Activated CD4-positive, alpha-beta T cell treated with anti-CD3 and anti-CD28 coated beads, Interleukin-2, amount 10 ng/mL, durations not matched to agents 7 days and 5 days (primary cell): ENCODE measurements at regions not wholly inside any gene's neighbourhood (a gene's known extent, or its start where the extent isn't known, plus 50 kb on each side); places are given as distances from the start of the nearest gene placed in this dataset.

Experiments used
- CTCF ChIA-PET: fragments of 350-600 bp; sonication (Branson Sonifier 250); formaldehyde crosslinking; loops from one replicate; lab custom pipeline; 2021; ENCODE audit warnings: antibody characterized with exemption; lab: Charles Lee
- POLR2A ChIA-PET: fragments of 350-600 bp; sonication (Branson Sonifier 250); formaldehyde crosslinking; loops from one replicate; lab custom pipeline; 2021; ENCODE audit warnings: antibody characterized with exemption; lab: Charles Lee
- DNase-seq: peaks from one replicate; pipeline ENCODE4 v3.0.0-alpha.2; 2020
- H3K27ac Mint-ChIP-seq: one replicate; pipeline ENCODE4 v1.8.0; 2021; ENCODE audit warnings: mild to moderate bottlenecking, moderate library complexity, mixed read lengths
- H3K27me3 Mint-ChIP-seq: one replicate; pipeline ENCODE4 v1.8.0; 2021; ENCODE audit warnings: mixed read lengths
- H3K36me3 Mint-ChIP-seq: one replicate; pipeline ENCODE4 v1.8.0; 2021; ENCODE audit warnings: low read depth, mixed read lengths
- H3K4me1 Mint-ChIP-seq: one replicate; pipeline ENCODE4 v1.8.0; 2021; ENCODE audit warnings: mixed read lengths
- H3K4me3 Mint-ChIP-seq: one replicate; pipeline ENCODE4 v1.8.0; 2021; ENCODE audit warnings: mild to moderate bottlenecking, moderate library complexity, mixed read lengths
- H3K9me3 Mint-ChIP-seq: one replicate; pipeline ENCODE4 v1.8.0; 2021; ENCODE audit warnings: mixed read lengths

DNA sequence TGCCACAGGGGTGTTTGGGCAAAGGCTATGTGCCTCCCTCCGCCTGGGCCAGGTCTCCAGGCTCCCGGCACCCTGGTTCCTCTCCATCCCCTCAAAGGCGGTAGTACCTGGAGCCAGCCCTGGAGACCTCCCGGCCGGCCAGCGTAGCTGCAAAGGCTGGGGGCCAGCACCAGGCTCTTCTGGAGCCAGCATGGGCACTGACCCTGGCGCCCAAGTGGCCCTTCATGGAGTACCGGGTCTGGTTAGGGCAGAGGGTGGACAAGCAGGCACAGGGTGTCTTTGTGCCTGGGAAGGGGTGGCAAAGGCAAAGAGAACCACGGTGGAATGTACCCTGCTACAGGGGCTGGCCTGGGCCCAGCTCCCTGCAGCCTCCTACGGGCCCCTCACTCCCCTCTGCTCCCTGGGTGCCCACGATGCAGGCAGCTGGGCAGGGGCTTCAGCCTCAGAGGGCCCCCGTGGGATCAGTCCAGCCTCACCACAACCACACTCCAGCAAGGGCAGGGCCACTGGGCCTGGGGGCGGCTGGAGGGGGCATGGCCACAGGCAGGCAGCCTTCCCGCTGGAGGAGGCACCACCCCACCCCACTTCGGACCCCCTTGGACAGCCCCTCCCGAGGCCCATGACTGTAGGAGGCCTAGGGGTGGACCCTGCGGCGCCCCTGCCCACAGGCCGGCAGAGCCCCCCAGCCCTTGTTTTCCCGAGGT is 112.9 kb upstream of the NKX1-1 start:
- Mint-ChIP-seq H3K4me3 (no peak overlapping the region), H3K27me3 (peaks cover 18% of the 10 kb centered on the region), H3K9me3 (no peaks in the 10 kb centered on the region), H3K27ac (no peak overlapping the region), H3K36me3 (no peaks in the 10 kb centered on the region), H3K4me1 (peaks cover 4% of the 10 kb centered on the region)
- ChIA-PET POLR2A (no interaction called here), CTCF (no interaction called here)
- no peak for DNase-seq

DNA sequence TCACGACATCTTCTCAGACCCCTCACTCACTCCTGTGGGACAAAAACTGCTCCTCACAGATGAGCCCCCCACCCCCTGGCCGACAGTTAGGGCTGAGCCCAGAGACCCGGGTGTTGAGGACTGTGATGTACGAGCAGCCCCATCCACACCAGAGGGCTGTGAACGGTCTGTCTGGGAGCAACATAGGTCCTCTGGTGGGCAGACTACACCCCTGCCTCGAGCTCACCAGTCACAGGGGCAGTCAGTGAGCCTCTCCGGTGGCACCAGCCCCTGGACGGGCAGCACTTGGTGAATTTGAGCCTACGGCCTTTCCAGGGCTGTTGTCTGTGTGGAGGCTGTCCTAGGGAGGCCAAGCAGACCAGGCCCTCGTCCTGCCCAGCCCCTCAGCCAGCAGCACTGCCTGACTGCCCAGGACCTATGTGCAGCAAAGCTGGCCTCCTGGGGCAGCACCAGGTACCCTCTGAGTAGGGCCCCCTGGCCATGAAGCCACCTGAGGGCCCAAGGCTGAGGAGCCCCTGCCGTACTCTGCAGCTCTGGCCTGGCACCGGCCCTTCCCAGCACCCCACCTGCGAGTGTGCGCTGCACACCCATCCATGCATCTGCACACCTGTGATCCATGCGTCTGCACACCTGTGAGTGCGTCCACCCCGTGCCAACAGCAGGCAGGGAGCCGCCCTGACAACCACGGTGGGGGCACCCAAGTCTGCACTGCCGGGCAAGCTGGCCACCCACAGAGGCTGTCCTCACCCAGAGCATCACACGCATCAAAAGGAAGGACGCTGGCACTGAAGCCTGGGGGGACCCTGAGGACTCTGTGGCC is 111.6 kb upstream of the NKX1-1 start:
- H3K27me3 Mint-ChIP-seq: peaks cover 12% of the 10 kb centered on the region
- H3K4me1 Mint-ChIP-seq: peaks cover 4% of the 10 kb centered on the region
- CTCF ChIA-PET: interaction anchor here (0.5 kb wide), 1 partner anchor 822 kb away, joined by 5 read pairs; no protein-coding TSS in a partner anchor
- H3K4me3 Mint-ChIP-seq: no peak overlapping the region
- H3K9me3 Mint-ChIP-seq: no peaks in the 10 kb centered on the region
- POLR2A ChIA-PET: no interaction called here
- no peak overlapping the region for H3K27ac Mint-ChIP-seq
- H3K36me3 Mint-ChIP-seq: no peaks in the 10 kb centered on the region
- no peak for DNase-seq

DNA sequence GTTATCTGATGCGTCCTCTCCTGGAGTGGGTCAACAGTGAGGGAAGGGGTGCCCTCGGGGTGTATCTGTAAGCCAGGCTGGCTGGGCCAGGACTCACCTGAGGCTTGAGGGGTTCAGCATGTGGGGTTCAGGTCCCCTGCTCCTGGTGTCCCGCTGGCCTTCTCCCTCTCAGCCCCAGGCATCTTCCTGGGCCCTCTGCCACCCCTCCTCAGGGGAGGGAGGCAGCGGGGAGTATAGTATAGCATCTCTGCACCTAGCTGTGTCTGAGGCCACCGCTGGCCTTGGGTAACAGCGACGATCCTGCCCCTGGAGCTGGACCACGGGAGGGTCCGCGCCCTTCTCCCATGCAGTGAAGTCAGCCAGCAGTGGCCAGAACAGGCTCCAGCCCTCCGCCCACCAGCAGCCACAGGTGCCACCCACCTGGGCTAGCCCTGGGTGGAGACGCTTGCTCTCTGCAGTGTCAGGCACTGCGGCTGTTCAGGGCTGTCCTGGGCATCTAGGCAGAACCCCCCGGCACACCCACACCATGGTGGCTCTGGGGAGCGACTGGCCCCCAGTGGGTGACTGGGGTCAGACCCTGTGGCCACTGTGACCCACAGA is 110.7 kb upstream of the NKX1-1 start:
- Mint-ChIP-seq H3K36me3 (no peaks in the 10 kb centered on the region), H3K4me1 (peaks cover 4% of the 10 kb centered on the region), H3K9me3 (no peaks in the 10 kb centered on the region), H3K27ac (no peak overlapping the region), H3K27me3 (peaks cover 8% of the 10 kb centered on the region), H3K4me3 (no peak overlapping the region)
- ChIA-PET CTCF (interaction anchor here (1.1 kb wide), 1 partner anchor 386 kb away, joined by 3 read pairs; no protein-coding TSS in a partner anchor), POLR2A (no interaction called here)
- DNase-seq: no peak

DNA sequence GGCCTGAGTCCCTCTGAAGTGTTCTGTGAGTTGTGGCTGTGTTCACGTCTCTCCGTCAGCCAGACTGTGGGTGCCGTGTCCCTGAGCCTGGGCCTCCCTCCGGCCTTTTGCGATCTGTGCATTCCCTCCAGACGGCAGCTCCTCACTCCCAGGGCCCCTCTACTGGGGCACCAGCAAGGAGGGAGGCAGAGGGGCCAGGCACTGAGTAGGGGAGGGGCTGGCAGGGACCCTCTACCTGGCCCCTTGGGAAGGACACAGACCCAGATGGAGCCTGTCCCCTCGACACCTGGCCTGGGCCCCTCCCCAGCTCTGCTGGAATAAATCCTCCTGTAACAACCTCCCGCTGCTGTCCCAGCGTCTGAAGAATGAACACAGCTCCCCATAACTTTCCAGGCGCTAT is 110.0 kb upstream of the NKX1-1 start:
- no peaks in the 10 kb centered on the region for H3K36me3 Mint-ChIP-seq
- H3K9me3 Mint-ChIP-seq: no peaks in the 10 kb centered on the region
- POLR2A ChIA-PET: no interaction called here
- CTCF ChIA-PET: interaction anchor here (1.1 kb wide), 1 partner anchor 386 kb away, joined by 3 read pairs; no protein-coding TSS in a partner anchor
- H3K4me1 Mint-ChIP-seq: peaks cover 2% of the 10 kb centered on the region
- peaks cover 6% of the 10 kb centered on the region for H3K27me3 Mint-ChIP-seq
- H3K27ac Mint-ChIP-seq: no peak overlapping the region
- H3K4me3 Mint-ChIP-seq: no peak overlapping the region
- no peak for DNase-seq

DNA sequence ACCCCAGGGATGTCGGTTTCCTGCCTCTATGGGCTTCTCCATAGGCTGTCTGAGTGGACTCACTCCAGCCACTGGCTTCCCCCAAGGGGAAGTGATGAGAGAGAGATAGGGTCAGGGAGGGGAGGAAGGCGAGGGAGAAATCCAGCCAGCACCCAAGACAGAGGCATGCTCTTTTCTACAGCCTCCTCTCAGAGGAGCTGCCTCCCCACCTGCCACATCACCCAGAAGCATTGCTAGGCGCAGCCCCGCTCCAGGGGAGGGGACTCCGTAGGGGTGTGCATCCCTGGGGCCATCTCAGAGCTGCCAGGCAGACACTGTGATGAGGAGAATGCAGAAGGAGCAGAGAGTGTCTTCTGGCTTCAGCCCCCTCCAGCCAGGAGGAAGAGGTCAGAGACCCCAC is 109.5 kb upstream of the NKX1-1 start:
- Mint-ChIP-seq H3K4me1 (peaks cover 2% of the 10 kb centered on the region), H3K27me3 (peaks cover 4% of the 10 kb centered on the region), H3K36me3 (no peaks in the 10 kb centered on the region), H3K9me3 (no peaks in the 10 kb centered on the region), H3K4me3 (no peak overlapping the region), H3K27ac (no peak overlapping the region)
- DNase-seq: no peak
- ChIA-PET CTCF (interaction anchor here (1.1 kb wide), 1 partner anchor 385 kb away, joined by 3 read pairs; no protein-coding TSS in a partner anchor), POLR2A (no interaction called here)

DNA sequence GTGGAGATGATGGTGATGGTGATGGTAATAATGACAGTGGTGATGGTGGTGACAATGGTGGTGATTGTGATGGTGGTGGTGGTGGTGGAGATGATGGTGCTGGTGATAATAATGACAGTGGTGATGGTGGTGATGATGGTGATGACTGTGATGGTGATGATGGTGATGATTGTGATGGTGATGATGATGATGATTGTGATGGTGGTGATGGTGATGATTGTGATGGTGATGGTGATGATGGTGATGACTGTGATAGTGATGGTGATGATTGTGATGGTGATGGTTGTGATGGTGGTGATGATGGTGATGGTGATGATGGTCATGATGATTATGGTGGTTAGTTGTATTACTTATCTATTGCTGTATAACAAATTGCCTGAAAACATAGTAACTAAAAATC is 108.9 kb upstream of the NKX1-1 start:
- H3K4me1 Mint-ChIP-seq: peaks cover 2% of the 10 kb centered on the region
- H3K4me3 Mint-ChIP-seq: no peak overlapping the region
- no peaks in the 10 kb centered on the region for H3K9me3 Mint-ChIP-seq
- peaks cover 4% of the 10 kb centered on the region for H3K27me3 Mint-ChIP-seq
- CTCF ChIA-PET: no interaction called here
- POLR2A ChIA-PET: no interaction called here
- no peaks in the 10 kb centered on the region for H3K36me3 Mint-ChIP-seq
- no peak overlapping the region for H3K27ac Mint-ChIP-seq
- no peak for DNase-seq

DNA sequence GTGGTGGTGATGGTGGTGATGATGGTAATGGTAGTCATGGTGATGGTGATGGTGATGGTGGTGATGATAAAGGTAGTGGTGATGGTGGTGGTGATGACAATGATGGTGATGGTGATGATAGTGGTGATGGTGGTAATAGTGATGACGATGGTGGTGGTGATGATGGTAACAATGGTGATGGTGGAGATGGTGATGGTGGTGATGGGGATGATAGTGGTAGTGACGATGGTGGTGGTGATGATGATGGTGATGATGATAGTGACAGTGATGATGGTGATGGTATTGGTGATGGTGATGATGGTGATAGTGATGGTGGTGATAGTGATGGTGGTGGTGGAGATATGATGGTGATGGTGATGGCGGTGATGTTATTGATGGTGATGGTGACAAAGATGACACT is 108.4 kb upstream of the NKX1-1 start:
- Mint-ChIP-seq H3K27me3 (peaks cover 3% of the 10 kb centered on the region), H3K4me3 (no peak overlapping the region), H3K9me3 (no peaks in the 10 kb centered on the region), H3K4me1 (peaks cover under 1% of the 10 kb centered on the region), H3K36me3 (no peaks in the 10 kb centered on the region), H3K27ac (no peak overlapping the region)
- ChIA-PET CTCF (no interaction called here), POLR2A (no interaction called here)
- no peak for DNase-seq

DNA sequence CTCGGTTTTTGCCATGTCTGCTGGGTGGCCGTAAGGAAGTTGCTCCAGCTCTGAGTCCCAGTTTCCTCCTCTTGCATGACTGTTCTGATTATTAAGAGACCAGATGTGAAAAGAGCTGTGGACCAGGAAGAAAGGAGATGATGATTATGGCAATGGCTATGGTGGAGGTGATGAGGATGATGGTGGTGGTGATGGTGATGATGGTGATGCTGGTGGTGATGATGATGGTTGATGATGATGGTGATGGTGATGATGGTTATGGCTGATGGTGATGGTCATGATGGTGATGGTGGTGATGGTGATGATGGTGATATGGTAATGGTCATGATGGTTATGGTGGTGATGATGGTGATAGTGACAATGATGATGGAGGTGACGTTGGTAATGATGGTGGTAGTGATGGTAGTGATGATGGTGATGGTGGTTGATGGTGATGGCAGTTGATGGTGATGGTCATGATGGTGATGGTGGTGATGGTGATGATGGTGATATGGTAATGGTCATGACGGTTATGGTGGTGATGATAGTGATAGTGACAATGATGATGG is 107.8 kb upstream of the NKX1-1 start:
- no peak overlapping the region for H3K4me3 Mint-ChIP-seq
- CTCF ChIA-PET: no interaction called here
- POLR2A ChIA-PET: no interaction called here
- no peaks in the 10 kb centered on the region for H3K36me3 Mint-ChIP-seq
- peaks cover 2% of the 10 kb centered on the region for H3K27me3 Mint-ChIP-seq
- no peaks in the 10 kb centered on the region for H3K9me3 Mint-ChIP-seq
- DNase-seq: no peak
- no peak overlapping the region for H3K27ac Mint-ChIP-seq
- no peaks in the 10 kb centered on the region for H3K4me1 Mint-ChIP-seq

DNA sequence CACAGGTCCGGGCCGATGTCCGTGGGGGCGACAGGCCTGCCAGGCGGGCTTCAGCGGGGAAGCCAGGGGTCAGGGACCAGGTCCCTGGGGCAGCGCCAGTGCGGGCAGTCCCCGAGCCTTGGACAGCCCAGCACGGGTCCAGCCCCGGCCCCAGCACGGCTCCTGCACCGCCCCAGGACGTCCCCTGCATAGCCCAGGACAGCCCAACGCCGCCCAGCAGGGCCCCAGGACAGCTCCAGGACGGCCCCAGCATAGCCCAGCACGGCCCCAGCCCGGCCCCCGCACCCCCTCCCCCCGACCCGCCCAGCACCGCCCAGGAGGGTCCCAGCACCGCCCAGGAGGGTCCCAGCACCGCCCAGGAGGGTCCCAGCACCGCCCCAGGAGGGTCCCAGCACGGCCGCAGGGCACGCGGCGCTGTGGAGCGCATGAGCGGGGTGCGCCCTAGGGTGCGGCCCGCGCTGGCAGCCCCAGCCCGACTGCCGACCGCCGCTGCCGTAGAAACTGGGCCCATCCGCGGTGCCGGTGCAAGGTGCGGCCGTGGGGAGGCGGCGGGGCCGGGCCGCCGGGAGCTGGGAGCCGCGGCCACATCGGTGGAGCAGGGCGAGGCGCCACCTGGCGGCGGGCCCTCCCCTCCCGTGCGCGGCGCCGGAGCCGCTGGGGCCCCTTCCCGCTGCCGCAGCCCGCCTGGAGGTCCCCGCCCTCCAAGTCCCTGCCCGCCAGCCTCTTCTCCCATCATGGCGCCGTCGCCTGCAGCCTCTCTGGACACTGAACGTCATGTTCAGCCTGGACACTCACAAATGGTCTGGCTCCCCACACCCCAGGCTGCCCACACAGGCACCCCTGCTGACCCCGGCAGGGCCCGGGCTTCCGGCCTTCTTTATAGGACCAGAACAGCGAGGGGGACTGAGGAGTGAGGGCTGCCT is 106.8 kb upstream of the NKX1-1 start:
- H3K9me3 Mint-ChIP-seq: no peaks in the 10 kb centered on the region
- peak; percentile 23 for DNase-seq
- H3K4me3 Mint-ChIP-seq: no peak overlapping the region
- H3K36me3 Mint-ChIP-seq: no peaks in the 10 kb centered on the region
- no peaks in the 10 kb centered on the region for H3K4me1 Mint-ChIP-seq
- H3K27ac Mint-ChIP-seq: no peak overlapping the region
- H3K27me3 Mint-ChIP-seq: peaks cover 2% of the 10 kb centered on the region
- CTCF ChIA-PET: interaction anchor here (0.6 to 0.9 kb wide), 4 partner anchors 10 to 134 kb away, joined by 3 read pairs; no protein-coding TSS in a partner anchor
- POLR2A ChIA-PET: no interaction called here

DNA sequence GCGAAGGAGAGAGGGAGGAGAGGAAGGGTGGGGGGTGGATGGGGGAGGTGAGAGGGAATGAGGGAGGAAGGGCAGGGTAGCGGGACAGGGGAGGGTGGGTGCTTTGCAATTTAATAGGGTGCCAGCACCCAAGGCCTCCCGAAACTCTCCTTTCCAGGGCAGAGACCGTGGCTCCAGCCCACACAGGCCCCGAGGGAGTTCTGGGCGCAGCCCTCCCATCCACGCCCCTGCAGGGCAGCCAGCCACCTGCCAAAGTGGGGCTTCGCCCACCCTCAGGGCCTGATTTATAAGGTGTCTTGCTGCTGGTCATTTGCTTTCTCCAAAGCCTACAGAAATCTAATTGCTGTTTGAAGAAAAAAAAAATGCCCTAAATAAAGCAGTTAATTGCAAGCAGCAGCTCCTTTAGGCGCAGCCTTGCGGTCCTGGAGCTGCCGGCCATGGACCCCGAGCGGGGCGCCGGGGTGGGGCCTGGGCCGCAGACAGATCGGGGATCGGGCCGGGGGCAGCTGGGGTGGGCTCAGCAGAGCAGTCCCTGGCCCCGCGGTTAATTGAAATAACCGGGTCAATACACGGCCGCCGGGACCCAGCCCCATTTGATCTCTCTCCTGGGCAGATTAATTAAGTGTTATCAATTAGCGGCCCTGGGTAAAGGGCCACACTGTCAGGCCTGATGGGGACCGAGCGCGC is 106.0 kb upstream of the NKX1-1 start:
- DNase-seq: no peak
- CTCF ChIA-PET: interaction anchor here (0.6 to 0.9 kb wide), 3 partner anchors 11 to 135 kb away, joined by 3 read pairs; no protein-coding TSS in a partner anchor

DNA sequence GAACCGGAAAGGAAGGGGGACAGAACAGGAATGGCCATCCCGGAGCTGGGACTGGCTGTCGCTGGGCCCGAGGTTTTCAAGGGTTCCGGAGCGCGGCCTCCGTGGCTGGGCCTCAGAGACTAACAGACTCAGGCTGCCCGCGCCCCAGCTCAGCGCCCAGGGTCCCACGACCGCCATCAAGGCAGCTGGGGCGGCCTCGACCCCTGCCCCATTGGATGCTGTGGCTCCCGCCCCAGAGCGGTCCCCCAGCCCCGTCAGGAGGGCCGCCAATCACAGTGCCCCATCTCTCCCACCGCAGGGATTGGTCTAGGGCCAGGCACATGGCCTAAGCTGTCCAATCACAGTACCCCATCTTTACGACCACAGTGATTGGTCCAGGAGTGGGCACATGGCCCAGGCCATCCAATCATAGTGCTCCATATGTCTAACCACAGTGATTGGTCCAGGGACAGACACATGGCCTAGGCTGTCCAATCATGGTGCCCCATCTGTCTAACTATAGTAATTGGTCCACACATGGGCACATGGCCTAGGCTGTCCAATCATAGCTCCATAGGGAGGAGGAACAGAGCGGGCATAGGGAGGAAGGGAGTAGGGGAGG is 105.3 kb upstream of the NKX1-1 start:
- H3K4me1 Mint-ChIP-seq: no peaks in the 10 kb centered on the region
- no peak overlapping the region for H3K4me3 Mint-ChIP-seq
- ChIA-PET CTCF (no interaction called here), POLR2A (no interaction called here)
- peaks cover 2% of the 10 kb centered on the region for H3K27me3 Mint-ChIP-seq
- H3K36me3 Mint-ChIP-seq: no peaks in the 10 kb centered on the region
- no peak overlapping the region for H3K27ac Mint-ChIP-seq
- no peaks in the 10 kb centered on the region for H3K9me3 Mint-ChIP-seq
- DNase-seq: peak; percentile 45

More for the DNA sequence above, 106.0 kb upstream of the NKX1-1 start:
- Mint-ChIP-seq H3K4me1 (no peaks in the 10 kb centered on the region), H3K4me3 (peak overlapping the region; percentile 37), H3K27me3 (peaks cover 2% of the 10 kb centered on the region), H3K36me3 (no peaks in the 10 kb centered on the region), H3K27ac (no peak overlapping the region), H3K9me3 (no peaks in the 10 kb centered on the region)
- POLR2A ChIA-PET: no interaction called here
